DND-41 (cell line): ENCODE measurements at regions not wholly inside any gene's neighbourhood (a gene's known extent, or its start where the extent isn't known, plus 50 kb on each side); places are given as distances from the start of the nearest gene placed in this dataset.

Source experiments
- ATAC-seq: fragments of 200-7000 bp; cut with Tn5 transposase; 3 replicates; pipeline ENCODE4 v1.9.1; 2021; ENCODE audit warnings: low read depth; ENCODE audit not compliant: insufficient read depth
- DNase-seq: peaks from one replicate; pipeline ENCODE4 v3.0.0-alpha.2; 2020
- H2AFZ ChIP-seq: 2 replicates; pipeline ENCODE4 v1.6.0; 2012; ENCODE audit warnings: low read depth, low read length
- H3K27ac ChIP-seq: 2 replicates; pipeline ENCODE4 v1.5.1; 2012; ENCODE audit warnings: low read length, inconsistent platforms
- H3K27me3 ChIP-seq: fragments of 200-600 bp; sonication (generic); 2 replicates; pipeline ENCODE4 v1.6.0; 2012; ENCODE audit warnings: low read length, mild to moderate bottlenecking, inconsistent platforms; ENCODE audit not compliant: insufficient read depth, poor library complexity
- H3K36me3 ChIP-seq: 2 replicates; pipeline ENCODE4 v1.5.1; 2012; ENCODE audit warnings: low read length, inconsistent platforms; ENCODE audit not compliant: insufficient read depth
- H3K4me1 ChIP-seq: 2 replicates; pipeline ENCODE4 v1.5.1; 2012; ENCODE audit warnings: mild to moderate bottlenecking, low read length; ENCODE audit not compliant: insufficient read depth
- H3K4me2 ChIP-seq: 2 replicates; pipeline ENCODE4 v1.6.0; 2012; ENCODE audit warnings: mild to moderate bottlenecking, moderate library complexity, low read length, inconsistent platforms; ENCODE audit not compliant: insufficient read depth
- H3K4me3 ChIP-seq, 2 experiments: fragments of 200-600 bp in 1 of 2; shearing (Covaris generic) in 1 of 2; 2 replicates each; pipeline ENCODE4 v1.5.1; 2012 to 2016; ENCODE audit warnings: inconsistent platforms in 2 of 2, low read length in 2 of 2, mild to moderate bottlenecking in 2 of 2, low read depth in 1 of 2, moderate library complexity in 1 of 2
- H3K79me2 ChIP-seq: 2 replicates; pipeline ENCODE4 v1.6.0; 2012; ENCODE audit warnings: low read length, inconsistent platforms; ENCODE audit not compliant: insufficient read depth
- H3K9ac ChIP-seq: 2 replicates; pipeline ENCODE4 v1.6.0; 2012; ENCODE audit warnings: low read depth, mild to moderate bottlenecking, inconsistent platforms, low read length, moderate library complexity
- H3K9me3 ChIP-seq: 2 replicates; pipeline ENCODE4 v1.5.1; 2012; ENCODE audit warnings: low read length, moderate library complexity, mild to moderate bottlenecking, inconsistent platforms; ENCODE audit not compliant: insufficient read depth, severe bottlenecking
- H4K20me1 ChIP-seq: 2 replicates; pipeline ENCODE4 v1.6.0; 2012; ENCODE audit warnings: low read length; ENCODE audit not compliant: insufficient read depth
- CTCF ChIP-seq: IDR thresholded peaks from 2 replicates; pipeline ENCODE4 v1.5.1; 2012; ENCODE audit warnings: borderline replicate concordance, low read length, moderate library complexity, mild to moderate bottlenecking; ENCODE audit not compliant: poor library complexity, severe bottlenecking; ENCODE audit errors: extremely low read depth
- EZH2 ChIP-seq: IDR thresholded peaks from 3 replicates; pipeline ENCODE4 v1.6.1; 2012; ENCODE audit warnings: borderline replicate concordance, low read depth, mild to moderate bottlenecking, moderate library complexity, low read length, inconsistent platforms; ENCODE audit not compliant: severe bottlenecking

DNA sequence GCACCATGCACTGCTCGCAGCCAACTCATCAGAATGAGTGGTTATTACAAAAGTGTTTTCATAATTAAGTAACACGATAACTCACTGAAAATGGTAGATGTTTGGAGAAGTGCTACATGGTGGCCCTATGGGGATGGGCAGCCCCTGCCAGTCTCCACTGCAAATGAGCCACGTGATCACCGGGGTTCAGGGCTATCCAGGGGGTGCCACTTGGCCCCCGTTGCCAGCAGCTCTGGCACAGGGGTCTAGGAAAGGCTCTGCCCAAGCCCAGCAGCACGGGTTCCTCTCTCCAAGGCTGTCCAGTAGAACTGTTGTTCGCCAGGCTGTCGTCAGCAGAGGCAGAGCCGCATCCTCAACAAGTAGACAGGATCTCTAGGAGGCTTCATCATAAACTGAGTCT is 382.1 kb upstream of the B3GAT1 start:
- H3K79me2 ChIP-seq, result no peaks in the 10 kb centered on the region
- H3K4me1 ChIP-seq, result no peaks in the 10 kb centered on the region
- no peaks in the 10 kb centered on the region for H3K9me3 ChIP-seq
- no peak overlapping the region for H3K9ac ChIP-seq
- ATAC-seq, result no peak
- H3K4me2 ChIP-seq, result no peak overlapping the region
- DNase-seq, result no peak
- no peak overlapping the region for H3K4me3 ChIP-seq
- no peaks in the 10 kb centered on the region; the same call in 1 of the 2 replicates for H4K20me1 ChIP-seq
- no peaks in the 10 kb centered on the region for H3K36me3 ChIP-seq
- H3K27ac ChIP-seq, result no peak overlapping the region
- no peaks in the 10 kb centered on the region for H3K27me3 ChIP-seq
- no peak for TF ChIP-seq CTCF
- no peak for TF ChIP-seq EZH2
- no peak overlapping the region for H2AFZ ChIP-seq

GRCh38 chr11:134792677-134793076 is 380.6 kb upstream of the B3GAT1 start:
- no peaks in the 10 kb centered on the region; the same call in 1 of the 2 replicates for H4K20me1 ChIP-seq
- DNase-seq, result no peak
- no peak overlapping the region for H3K4me3 ChIP-seq
- H3K4me1 ChIP-seq, result no peaks in the 10 kb centered on the region
- TF ChIP-seq EZH2 (no peak), CTCF (no peak)
- no peaks in the 10 kb centered on the region for H3K27me3 ChIP-seq
- no peak overlapping the region for H3K4me2 ChIP-seq
- H3K9ac ChIP-seq, result no peak overlapping the region
- H3K9me3 ChIP-seq, result no peaks in the 10 kb centered on the region
- no peak overlapping the region for H3K27ac ChIP-seq
- no peaks in the 10 kb centered on the region for H3K79me2 ChIP-seq
- no peak for ATAC-seq
- no peaks in the 10 kb centered on the region for H3K36me3 ChIP-seq
- H2AFZ ChIP-seq, result no peak overlapping the region

DNA sequence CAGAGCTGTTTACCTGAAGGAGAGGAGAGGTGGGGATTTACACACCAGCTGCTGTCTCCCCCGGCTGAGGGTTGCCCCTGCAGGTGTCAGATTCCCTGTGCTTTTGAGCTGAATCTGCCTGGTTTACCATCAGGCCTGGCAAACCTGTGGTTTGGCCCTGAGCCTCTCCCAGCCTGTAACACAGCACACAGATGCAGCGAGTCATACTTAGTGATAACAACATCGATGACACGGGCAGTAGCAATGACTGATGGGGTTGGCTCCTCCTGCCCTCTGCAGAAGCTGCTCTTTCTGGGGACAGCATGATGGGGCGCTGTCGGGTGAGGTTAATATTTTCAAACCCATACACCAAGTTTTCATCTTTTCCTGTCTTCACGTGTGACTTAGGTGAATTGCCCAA is 380.0 kb upstream of the B3GAT1 start:
- Histone ChIP-seq H3K9me3 (no peaks in the 10 kb centered on the region), H3K27me3 (no peaks in the 10 kb centered on the region), H3K4me1 (no peaks in the 10 kb centered on the region), H3K4me3 (no peak overlapping the region), H3K4me2 (no peak overlapping the region), H2AFZ (no peak overlapping the region), H3K27ac (no peak overlapping the region), H4K20me1 (no peaks in the 10 kb centered on the region; the same call in 1 of the 2 replicates), H3K79me2 (no peaks in the 10 kb centered on the region), H3K9ac (no peak overlapping the region), H3K36me3 (no peaks in the 10 kb centered on the region)
- ATAC-seq (peak; percentile 45; the same call in 2 of the 3 replicates), DNase-seq (no peak)
- TF ChIP-seq CTCF, result no peak
- TF ChIP-seq EZH2, result no peak

DNA sequence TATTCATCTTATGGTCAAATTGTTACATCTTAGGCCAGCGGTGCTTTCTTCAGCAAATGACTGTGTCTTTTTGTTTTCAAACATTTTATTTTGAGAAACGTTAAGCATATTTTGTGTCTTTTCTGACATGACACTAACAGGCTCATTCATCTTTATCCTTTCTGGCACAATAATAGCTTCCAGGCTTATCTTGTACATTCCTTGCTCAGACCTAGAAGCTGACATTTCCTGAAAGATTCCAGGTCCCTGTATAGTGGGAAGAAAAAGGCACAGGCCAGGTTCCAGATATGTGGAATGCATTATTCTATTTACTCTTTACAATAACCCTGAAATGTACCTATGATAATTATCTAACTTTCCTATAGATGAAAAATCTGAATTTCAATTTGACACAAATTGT is 379.1 kb upstream of the B3GAT1 start:
- TF ChIP-seq EZH2 (no peak), CTCF (no peak)
- no peak overlapping the region for H3K4me2 ChIP-seq
- H3K27me3 ChIP-seq, result no peaks in the 10 kb centered on the region
- H3K36me3 ChIP-seq, result no peaks in the 10 kb centered on the region
- no peak overlapping the region for H3K27ac ChIP-seq
- no peak overlapping the region for H3K9ac ChIP-seq
- no peaks in the 10 kb centered on the region for H3K9me3 ChIP-seq
- no peaks in the 10 kb centered on the region; the same call in 1 of the 2 replicates for H4K20me1 ChIP-seq
- DNase-seq (no peak), ATAC-seq (no peak)
- no peaks in the 10 kb centered on the region for H3K4me1 ChIP-seq
- H2AFZ ChIP-seq, result no peak overlapping the region
- no peak overlapping the region for H3K4me3 ChIP-seq
- H3K79me2 ChIP-seq, result no peaks in the 10 kb centered on the region
